Mucosa of gallbladder (tissue), 1 donor: ENCODE measurements at regions not wholly inside any gene's neighbourhood (a gene's known extent, or its start where the extent isn't known, plus 50 kb on each side); places are given as distances from the start of the nearest gene placed in this dataset.

Source experiments
- DNase-seq: peaks from one replicate; pipeline ENCODE4 v3.0.0-alpha.2; 2020; ENCODE audit warnings: low spot score
- donor health status: DM: no; HTN: no; CAD: no.

GRCh38 chr6:67394254-67394653, 1240.8 kb upstream of the ADGRB3 start:
- DNase-seq: no peak

- no peak for DNase-seq
Observed at GRCh38 chr6:67393356-67393755, 1241.7 kb upstream of the ADGRB3 start.

- no peak for DNase-seq
Observed at GRCh38 chr6:67391955-67392354, 1243.1 kb upstream of the ADGRB3 start.

- no peak for DNase-seq
Observed at GRCh38 chr6:67369679-67370078, 1265.4 kb upstream of the ADGRB3 start.

- no peak for DNase-seq
Observed at GRCh38 chr6:67362976-67363375, 1272.1 kb upstream of the ADGRB3 start.

GRCh38 chr6:67361264-67361663, 1273.8 kb upstream of the ADGRB3 start:
- no peak for DNase-seq

GRCh38 chr6:67358241-67358640, 1276.8 kb upstream of the ADGRB3 start:
- DNase-seq: no peak

- no peak for DNase-seq
Observed at GRCh38 chr6:67353861-67354260, 1281.2 kb upstream of the ADGRB3 start.

- DNase-seq: no peak
Observed at GRCh38 chr6:67352717-67353116, 1282.4 kb upstream of the ADGRB3 start.

GRCh38 chr6:67350729-67351128, 1284.4 kb upstream of the ADGRB3 start:
- no peak for DNase-seq

- no peak for DNase-seq
Observed at GRCh38 chr6:67345946-67346345, 1289.1 kb upstream of the ADGRB3 start.

GRCh38 chr6:67336014-67336413, 1299.1 kb upstream of the ADGRB3 start:
- DNase-seq: no peak

- DNase-seq: no peak
Observed at GRCh38 chr6:67331304-67331703, 1303.8 kb upstream of the ADGRB3 start.

- DNase-seq: no peak
Observed at GRCh38 chr6:67328269-67328668, 1306.8 kb upstream of the ADGRB3 start.

- DNase-seq: no peak
Observed at GRCh38 chr6:67300430-67301040, 1334.5 kb upstream of the ADGRB3 start.

- no peak for DNase-seq
Observed at GRCh38 chr6:67292169-67292568, 1342.9 kb upstream of the ADGRB3 start.

GRCh38 chr6:67287566-67287965, 1347.5 kb upstream of the ADGRB3 start:
- no peak for DNase-seq

- DNase-seq: no peak
Observed at GRCh38 chr6:67285770-67286495, 1349.1 kb upstream of the ADGRB3 start.

- no peak for DNase-seq
Observed at GRCh38 chr6:67277312-67277711, 1357.8 kb upstream of the ADGRB3 start.

- DNase-seq: no peak
Observed at GRCh38 chr6:67265996-67266921, 1368.8 kb upstream of the ADGRB3 start.

GRCh38 chr6:67252663-67253062, 1382.4 kb upstream of the ADGRB3 start:
- no peak for DNase-seq

- no peak for DNase-seq
Observed at GRCh38 chr6:67248077-67248476, 1387.0 kb upstream of the ADGRB3 start.

- DNase-seq: no peak
Observed at GRCh38 chr6:67244037-67244436, 1391.0 kb upstream of the ADGRB3 start.
